WTC11 (cell line): ENCODE measurements at regions not wholly inside any gene's neighbourhood (a gene's known extent, or its start where the extent isn't known, plus 50 kb on each side); places are given as distances from the start of the nearest gene placed in this dataset.

Source experiments
- ATAC-seq: fragments of 200-7000 bp; cut with Tn5 transposase; 2 replicates; pipeline ENCODE4 v1.10.0; 2021; ENCODE audit warnings: mild to moderate bottlenecking, moderate library complexity
- CTCF ChIA-PET: fragments of 300-600 bp; sonication (Branson Sonifier 250); formaldehyde crosslinking; loops from one replicate; lab custom pipeline; 2021; ENCODE audit warnings: antibody characterized with exemption; lab: Charles Lee
- POLR2A ChIA-PET: fragments of 350-600 bp; sonication (Branson Sonifier 250); formaldehyde crosslinking; loops from one replicate; lab custom pipeline; 2021; ENCODE audit warnings: antibody characterized with exemption; lab: Charles Lee
- DNase-seq: peaks from one replicate; pipeline ENCODE4 v3.0.0; 2021; ENCODE audit warnings: low spot score
- H3K27ac Mint-ChIP-seq: 2 replicates; pipeline ENCODE4 v1.8.0; 2021; ENCODE audit warnings: mixed read lengths
- H3K27me3 Mint-ChIP-seq: 2 replicates; pipeline ENCODE4 v1.8.0; 2021; ENCODE audit warnings: low read depth, mild to moderate bottlenecking, moderate library complexity, mixed read lengths
- H3K36me3 Mint-ChIP-seq: 2 replicates; pipeline ENCODE4 v1.8.0; 2021; ENCODE audit warnings: mixed read lengths
- H3K4me1 Mint-ChIP-seq: 2 replicates; pipeline ENCODE4 v1.8.0; 2022; ENCODE audit warnings: mixed read lengths
- H3K4me3 Mint-ChIP-seq: 2 replicates; pipeline ENCODE4 v1.8.0; 2021; ENCODE audit warnings: mild to moderate bottlenecking, moderate library complexity, mixed read lengths
- H3K9me3 Mint-ChIP-seq: 2 replicates; pipeline ENCODE4 v1.8.0; 2021; ENCODE audit warnings: mixed read lengths
- ARID4B ChIP-seq: sonication (generic); formaldehyde crosslinking; IDR thresholded peaks from 2 replicates; pipeline ENCODE4 v1.8.0; 2023; ENCODE audit warnings: missing genetic modification reagents, mild to moderate bottlenecking, borderline replicate concordance
- ATF1 ChIP-seq: sonication (generic); formaldehyde crosslinking; IDR thresholded peaks from 2 replicates; pipeline ENCODE4 v1.8.1; 2023; ENCODE audit warnings: mild to moderate bottlenecking, moderate library complexity, missing genetic modification reagents
- E2F1 ChIP-seq: sonication (generic); formaldehyde crosslinking; IDR thresholded peaks from 2 replicates; pipeline ENCODE4 v1.8.0; 2022; ENCODE audit warnings: mild to moderate bottlenecking, missing genetic modification reagents
- E2F4 ChIP-seq: sonication (generic); formaldehyde crosslinking; IDR thresholded peaks from 2 replicates; pipeline ENCODE4 v1.8.1; 2022; ENCODE audit warnings: low read depth, mild to moderate bottlenecking, moderate library complexity, missing genetic modification reagents, borderline replicate concordance
- EMX1 ChIP-seq: fragments of 250-450 bp; sonication (Bioruptor Pico); IDR thresholded peaks from 2 replicates; pipeline ENCODE4 v1.8.0; 2021; ENCODE audit warnings: mild to moderate bottlenecking
- JUN ChIP-seq: sonication (generic); formaldehyde crosslinking; IDR thresholded peaks from 2 replicates; pipeline ENCODE4 v1.8.0; 2023; ENCODE audit warnings: mild to moderate bottlenecking, missing genetic modification reagents
- MAX ChIP-seq: sonication (generic); formaldehyde crosslinking; IDR thresholded peaks from 2 replicates; pipeline ENCODE4 v1.8.0; 2022; ENCODE audit warnings: mild to moderate bottlenecking, missing genetic modification reagents
- MXD4 ChIP-seq: fragments of 250-450 bp; sonication (Bioruptor Pico); IDR thresholded peaks from 2 replicates; pipeline ENCODE4 v1.8.0; 2021; ENCODE audit warnings: mild to moderate bottlenecking, moderate library complexity, borderline replicate concordance
- NR3C1 ChIP-seq: sonication (generic); formaldehyde crosslinking; conservative IDR thresholded peaks from 2 replicates; pipeline ENCODE4 v1.8.1; 2023; ENCODE audit warnings: low read depth, mild to moderate bottlenecking, missing genetic modification reagents
- OVOL2 ChIP-seq: fragments of 250-450 bp; sonication (Bioruptor Pico); IDR thresholded peaks from 2 replicates; pipeline ENCODE4 v1.9.0; 2021; ENCODE audit warnings: mild to moderate bottlenecking, borderline replicate concordance
- PRDM15 ChIP-seq: sonication (generic); formaldehyde crosslinking; IDR thresholded peaks from 2 replicates; pipeline ENCODE4 v1.8.0; 2022; ENCODE audit warnings: missing genetic modification reagents
- PRRX2 ChIP-seq: fragments of 250-450 bp; sonication (Bioruptor Pico); IDR thresholded peaks from 2 replicates; pipeline ENCODE4 v1.8.0; 2021; ENCODE audit warnings: mild to moderate bottlenecking
- SMAD3 ChIP-seq: sonication (generic); formaldehyde crosslinking; IDR thresholded peaks from 2 replicates; pipeline ENCODE4 v1.8.0; 2022; ENCODE audit warnings: missing genetic modification reagents, mild to moderate bottlenecking, borderline replicate concordance
- TEAD1 ChIP-seq: sonication (generic); formaldehyde crosslinking; IDR thresholded peaks from 2 replicates; pipeline ENCODE4 v1.8.0; 2022; ENCODE audit warnings: mild to moderate bottlenecking, missing genetic modification reagents
- ZBTB21 ChIP-seq: sonication (generic); formaldehyde crosslinking; IDR thresholded peaks from 2 replicates; pipeline ENCODE4 v1.8.1; 2023; ENCODE audit warnings: mild to moderate bottlenecking, missing genetic modification reagents, borderline replicate concordance
- ZMAT4 ChIP-seq: fragments of 250-450 bp; sonication (Bioruptor Pico); IDR thresholded peaks from 2 replicates; pipeline ENCODE4 v1.9.0; 2021; ENCODE audit warnings: mild to moderate bottlenecking
- ZNF317 ChIP-seq: sonication (generic); formaldehyde crosslinking; IDR thresholded peaks from 2 replicates; pipeline ENCODE4 v1.8.1; 2023; ENCODE audit warnings: low read depth, mild to moderate bottlenecking, moderate library complexity, missing genetic modification reagents, borderline replicate concordance
- ZNF425 ChIP-seq: fragments of 250-450 bp; sonication (Bioruptor Pico); conservative IDR thresholded peaks from 2 replicates; pipeline ENCODE4 v1.9.0; 2021; ENCODE audit warnings: mild to moderate bottlenecking
- ZNF671 ChIP-seq: fragments of 250-450 bp; sonication (Bioruptor Pico); IDR thresholded peaks from 2 replicates; pipeline ENCODE4 v1.8.0; 2021; ENCODE audit warnings: mild to moderate bottlenecking
- ZSCAN18 ChIP-seq: fragments of 250-450 bp; sonication (Bioruptor Pico); IDR thresholded peaks from 2 replicates; pipeline ENCODE4 v2.1.2; 2022; ENCODE audit warnings: mild to moderate bottlenecking, moderate library complexity

GRCh38 chr9:94198414-94198813, 60.7 kb upstream of the ZNF169 start (continued):
- TF ChIP-seq ZBTB21 (CRISPR knock-in tag) = no peak
- no peak for TF ChIP-seq MAX (CRISPR knock-in tag)

GRCh38 chr9:94199776-94200175, 59.3 kb upstream of the ZNF169 start:
- TF ChIP-seq ATF1 (no peak), ZMAT4 (CRISPR knock-in tag) (no peak), E2F4 (no peak), OVOL2 (CRISPR knock-in tag) (no peak), ZNF425 (CRISPR knock-in tag) (no peak), SMAD3 (no peak), MXD4 (CRISPR knock-in tag) (no peak), ZNF671 (CRISPR knock-in tag) (no peak), PRDM15 (CRISPR knock-in tag) (no peak), EMX1 (CRISPR knock-in tag) (no peak), E2F1 (no peak), ZSCAN18 (CRISPR knock-in tag) (no peak)
- no peak overlapping the region for H3K27ac Mint-ChIP-seq
- no peaks in the 10 kb centered on the region; the same call in 1 of the 2 replicates for H3K27me3 Mint-ChIP-seq
- H3K4me1 Mint-ChIP-seq = 0 out of 2 replicates have a peak, but pooled peaks cover 3% of the 10 kb centered on the region
- ChIA-PET POLR2A (no interaction called here), CTCF (no interaction called here)
- DNase-seq (no peak), ATAC-seq (no peak)
- peaks cover 23% of the 10 kb centered on the region for H3K36me3 Mint-ChIP-seq
- no peak overlapping the region for H3K4me3 Mint-ChIP-seq
- peaks cover 33% of the 10 kb centered on the region for H3K9me3 Mint-ChIP-seq

- Mint-ChIP-seq H3K4me1 (no peaks in the 10 kb centered on the region), H3K27me3 (no peaks in the 10 kb centered on the region; the same call in 1 of the 2 replicates), H3K27ac (no peak overlapping the region), H3K4me3 (no peak overlapping the region), H3K36me3 (peaks cover 9% of the 10 kb centered on the region), H3K9me3 (peaks cover 16% of the 10 kb centered on the region)
- ChIA-PET CTCF (no interaction called here), POLR2A (no interaction called here)
- DNase-seq (no peak), ATAC-seq (no peak)
- TF ChIP-seq ZNF317 (CRISPR knock-in tag) (no peak), EMX1 (CRISPR knock-in tag) (no peak), TEAD1 (CRISPR knock-in tag) (no peak), NR3C1 (CRISPR knock-in tag) (no peak), ARID4B (no peak), PRRX2 (CRISPR knock-in tag) (no peak), JUN (CRISPR knock-in tag) (no peak)
Measured at GRCh38 chr9:94204174-94204573, 54.9 kb upstream of the ZNF169 start.
